ENCODE measurements at regions not wholly inside any gene's neighbourhood (a gene's known extent, or its start where the extent isn't known, plus 50 kb on each side); places are given as distances from the start of the nearest gene placed in this dataset.

- no peak for DNase-seq (ENCODE audit: low read depth)
These were observed 312.4 kb upstream of the FANCL start for GRCh38 chr2:58553522-58553921.

GRCh38 chr2:58545300-58546280 lies 304.5 kb upstream of the FANCL start:
- DNase-seq (ENCODE audit: low read depth) = no peak

- no peak for DNase-seq (ENCODE audit: low read depth)
These were observed 302.3 kb upstream of the FANCL start for GRCh38 chr2:58543442-58543841.

DNA sequence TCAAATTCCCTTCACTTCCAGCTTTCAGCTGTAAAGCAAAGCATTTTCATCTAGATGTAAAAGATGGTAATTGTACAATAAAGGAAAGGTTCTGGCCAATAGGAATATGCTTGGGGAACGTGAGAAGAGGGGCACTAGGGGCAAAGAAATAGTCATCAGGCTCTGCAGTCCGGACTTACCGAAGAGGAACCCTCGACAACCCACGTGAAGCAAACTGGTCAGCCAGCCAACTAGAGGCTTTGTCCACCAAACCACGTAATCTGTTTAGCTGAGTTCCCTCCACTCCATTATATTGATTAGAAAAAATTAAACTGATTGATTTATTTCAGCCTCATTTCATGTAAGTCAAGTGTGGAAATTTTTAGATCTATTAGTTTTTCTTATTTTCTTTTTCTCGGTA lies 300.4 kb upstream of the FANCL start:
- DNase-seq (ENCODE audit: low read depth) = no peak

- no peak for DNase-seq (ENCODE audit: low read depth)
These were observed 299.6 kb upstream of the FANCL start for GRCh38 chr2:58540681-58541080.

- DNase-seq (ENCODE audit: low read depth) = no peak
These were observed 298.8 kb upstream of the FANCL start for GRCh38 chr2:58539973-58540372.

GRCh38 chr2:58535990-58536389 lies 294.9 kb upstream of the FANCL start:
- no peak for DNase-seq (ENCODE audit: low read depth)

GRCh38 chr2:58535182-58535581 lies 294.1 kb upstream of the FANCL start:
- no peak for DNase-seq (ENCODE audit: low read depth)

DNA sequence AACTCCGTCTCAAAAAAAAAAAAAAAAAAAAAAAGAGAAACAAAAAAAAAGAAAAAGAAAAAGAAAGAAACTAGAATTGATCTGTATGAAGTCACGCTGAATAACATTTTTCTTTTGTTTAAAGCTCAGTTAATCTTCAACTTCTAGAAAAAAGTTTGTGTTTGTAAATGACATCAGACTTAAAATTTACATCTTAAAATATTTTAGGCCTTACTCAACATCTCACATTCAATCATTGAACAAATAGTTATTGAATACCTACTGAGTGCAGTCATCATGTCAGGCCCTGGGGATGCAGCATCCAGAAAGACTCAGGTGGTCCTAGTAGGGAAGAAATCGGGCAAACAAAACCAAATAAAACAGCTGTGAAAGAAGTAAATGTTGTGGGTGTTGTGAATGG lies 292.3 kb upstream of the FANCL start:
- no peak for DNase-seq (ENCODE audit: low read depth)

DNA sequence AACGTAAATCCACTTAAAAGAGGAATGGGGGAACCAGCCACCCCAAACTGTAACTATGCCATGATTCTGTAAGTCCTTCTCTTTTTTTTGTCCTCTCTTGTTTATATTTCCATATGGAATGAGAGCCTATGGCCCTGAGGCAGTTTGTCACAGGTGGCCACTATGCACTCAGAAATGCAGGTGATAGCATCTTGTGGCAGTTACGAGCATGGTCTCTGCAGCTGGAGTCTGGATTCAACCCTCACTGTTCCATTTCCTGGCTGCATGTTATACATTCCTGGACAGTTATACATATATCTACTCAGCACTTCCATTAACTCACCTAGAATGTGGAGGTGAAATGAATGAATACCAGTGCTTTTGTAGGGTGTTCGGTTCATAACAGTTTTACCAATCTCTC lies 291.5 kb upstream of the FANCL start:
- no peak for DNase-seq (ENCODE audit: low read depth)

DNA sequence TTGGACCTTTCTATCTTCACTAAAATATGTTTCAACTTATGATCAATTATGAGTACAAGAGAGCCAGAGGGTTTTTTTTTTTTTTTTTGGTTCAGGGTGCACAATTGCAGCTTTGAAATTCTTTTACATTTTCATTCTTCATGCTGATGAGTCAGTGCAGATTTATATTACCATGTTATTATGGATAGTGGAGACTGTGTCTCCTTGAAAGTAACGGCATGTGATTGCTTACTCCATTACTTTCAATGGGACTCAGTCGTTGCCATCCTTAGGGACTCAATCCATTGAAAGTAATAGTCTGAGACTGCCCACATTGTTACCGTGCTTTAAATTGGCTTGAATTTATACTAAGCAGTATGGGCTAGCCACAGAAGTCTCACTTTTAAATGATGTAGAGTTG lies 286.5 kb upstream of the FANCL start:
- DNase-seq (ENCODE audit: low read depth) = no peak

GRCh38 chr2:58521803-58522554 lies 280.9 kb upstream of the FANCL start:
- no peak for DNase-seq (ENCODE audit: low read depth)

DNA sequence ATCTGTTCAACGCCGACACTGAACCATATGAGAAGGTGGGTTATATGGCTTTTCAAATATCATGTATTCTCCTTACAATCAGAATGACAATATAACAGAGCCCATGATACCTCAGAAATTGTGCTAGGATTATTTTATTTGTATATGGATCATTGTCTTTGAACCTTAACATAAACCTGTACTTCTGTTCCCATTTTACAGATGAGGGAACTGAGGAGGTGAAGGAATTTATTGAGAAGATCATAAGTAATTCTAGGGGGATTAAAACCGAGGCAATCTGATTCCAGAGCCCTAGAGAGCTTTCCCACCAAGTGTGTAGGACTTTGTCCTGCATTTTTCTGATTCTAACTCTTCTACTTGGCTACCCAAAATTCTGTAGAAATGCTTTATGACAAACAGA lies 279.8 kb upstream of the FANCL start:
- DNase-seq (ENCODE audit: low read depth) = no peak

DNA sequence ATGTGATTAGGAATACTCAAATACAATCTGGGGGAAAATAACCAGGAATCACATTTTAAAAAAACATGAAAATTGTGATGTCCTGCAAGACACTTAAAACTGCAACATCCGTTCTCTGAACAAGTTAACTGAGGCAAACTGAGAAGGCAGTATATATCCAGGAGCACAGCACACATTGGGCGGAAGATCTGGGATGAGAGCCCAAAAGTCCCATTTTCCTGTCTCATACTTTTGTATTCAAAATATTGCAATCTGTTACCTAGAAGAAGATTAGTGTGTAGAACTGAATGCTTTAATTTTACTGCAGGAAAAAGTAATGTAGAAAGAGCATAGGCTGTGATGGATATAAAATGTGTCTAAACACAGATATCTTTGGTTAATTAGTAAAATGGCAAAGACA lies 276.8 kb upstream of the FANCL start:
- no peak for DNase-seq (ENCODE audit: low read depth)

DNA sequence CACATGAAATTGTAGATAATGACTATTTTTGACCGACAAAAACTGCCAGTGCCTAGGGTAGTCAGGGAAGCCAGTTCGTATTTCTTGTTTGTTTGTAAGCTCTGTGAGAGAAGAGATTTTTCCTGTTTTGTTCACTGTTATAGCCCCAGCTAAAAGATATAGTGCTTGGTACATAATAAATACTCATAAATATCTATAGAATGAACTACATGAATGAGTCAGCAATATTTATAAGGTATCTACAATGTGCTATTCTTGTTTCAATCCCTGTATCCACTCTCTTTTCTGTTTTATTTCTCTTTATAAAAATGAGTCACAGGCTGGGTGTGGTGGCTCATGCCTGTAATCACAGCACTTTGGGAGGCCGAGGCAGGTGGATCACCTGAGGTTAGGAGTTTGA lies 275.6 kb upstream of the FANCL start:
- no peak for DNase-seq (ENCODE audit: low read depth)

DNA sequence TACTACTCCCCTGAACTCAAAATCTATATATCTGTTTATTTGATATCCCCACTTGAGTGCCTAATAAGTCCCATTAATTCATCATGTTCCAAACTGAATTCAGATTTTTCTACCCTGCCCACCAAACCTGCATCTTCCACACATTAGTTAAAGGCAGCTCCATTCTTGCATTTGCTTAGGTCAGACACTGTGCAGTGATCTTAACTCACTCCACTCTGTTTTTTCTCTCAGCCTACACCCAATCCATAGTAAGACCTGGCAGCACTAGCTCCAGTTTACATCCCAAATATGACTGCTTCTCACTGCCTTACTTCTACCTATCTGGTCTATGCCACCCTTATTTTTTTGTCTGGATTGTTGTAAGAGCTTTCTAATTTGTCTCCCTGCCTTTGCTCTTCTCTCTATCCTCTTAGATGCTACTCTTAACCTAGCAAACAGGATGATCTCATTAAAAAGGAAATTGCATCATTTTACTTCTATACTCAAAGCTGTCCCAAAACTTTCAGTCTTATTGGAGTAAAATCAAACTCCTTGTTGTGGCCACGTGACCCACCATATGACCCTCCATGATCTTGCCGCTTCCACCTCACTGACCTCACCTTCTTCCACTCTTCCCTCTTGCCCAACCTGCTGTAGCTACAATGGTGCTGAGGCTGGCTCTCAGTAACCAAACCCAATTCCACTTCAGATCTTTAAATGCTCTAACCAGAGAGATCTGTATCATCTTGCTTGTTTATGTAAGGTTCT lies 274.9 kb upstream of the FANCL start:
- DNase-seq (ENCODE audit: low read depth) = no peak

- no peak for DNase-seq (ENCODE audit: low read depth)
These were observed 273.1 kb upstream of the FANCL start for GRCh38 chr2:58514252-58514651.

GRCh38 chr2:58512878-58513277 lies 271.8 kb upstream of the FANCL start:
- no peak for DNase-seq (ENCODE audit: low read depth)

GRCh38 chr2:58508006-58508405 lies 266.9 kb upstream of the FANCL start:
- no peak for DNase-seq (ENCODE audit: low read depth)

GRCh38 chr2:58503918-58504317 lies 262.8 kb upstream of the FANCL start:
- no peak for DNase-seq (ENCODE audit: low read depth)

GRCh38 chr2:58502931-58503330 lies 261.8 kb upstream of the FANCL start:
- no peak for DNase-seq (ENCODE audit: low read depth)

DNA sequence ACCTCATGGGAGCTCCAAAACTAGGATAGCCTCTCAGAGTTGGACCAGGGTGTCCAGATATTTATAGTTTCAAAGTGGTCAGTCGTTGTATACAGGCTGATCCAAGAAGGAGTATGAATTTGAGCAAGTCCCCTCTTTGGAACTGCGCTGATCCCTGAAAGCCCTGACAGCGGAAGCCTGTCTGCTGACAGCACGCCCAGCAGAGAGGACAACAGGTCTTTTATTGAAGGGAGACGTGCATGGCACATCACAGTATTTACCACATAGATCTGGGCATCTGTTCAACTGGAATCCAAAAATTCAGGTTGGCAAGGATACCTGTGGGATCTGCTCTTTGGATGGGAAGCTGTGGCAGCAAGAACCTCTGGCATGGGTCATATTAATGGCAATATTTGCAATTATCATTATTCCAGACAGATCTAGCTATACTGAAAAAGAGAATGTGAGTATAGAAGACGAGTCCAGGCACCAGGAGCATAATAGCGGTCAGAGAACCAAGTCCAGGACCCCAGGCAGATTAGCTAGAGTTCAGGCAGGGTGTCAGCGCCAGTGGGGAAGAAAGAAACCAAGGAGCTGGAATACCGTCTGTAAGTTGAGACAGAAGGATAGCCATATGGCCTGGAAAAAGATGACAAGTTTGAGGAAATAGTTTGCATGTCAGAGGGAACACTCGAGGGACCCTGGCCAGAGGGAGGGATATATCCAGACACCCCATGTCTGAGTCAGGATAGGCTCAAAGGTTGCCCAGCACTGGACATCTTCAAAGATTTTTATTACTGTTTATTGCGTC lies 260.4 kb upstream of the FANCL start:
- no peak for DNase-seq (ENCODE audit: low read depth)

All from stimulated activated CD8-positive, alpha-beta memory T cell treated with anti-CD3 and anti-CD28 coated beads, Interleukin-12 subunit alpha, Interleukin-12 subunit beta, amount 100 ng/mL, for 4 hours (primary cell).